Testis (tissue), 2 donors: ENCODE measurements at regions not wholly inside any gene's neighbourhood (a gene's known extent, or its start where the extent isn't known, plus 50 kb on each side); places are given as distances from the start of the nearest gene placed in this dataset.

Experiments
- CTCF ChIP-seq, 3 experiments: fragments of 450-650 bp in 2 of 3; fragments of 200-600 bp in 1 of 3; sonication (generic) in 1 of 3; IDR thresholded peaks; one replicate each; pipeline ENCODE4 v1.5.1; 2016 to 2019; ENCODE audit warnings: antibody characterized with exemption in 3 of 3, mild to moderate bottlenecking in 2 of 3, moderate library complexity in 1 of 3
- POLR2A ChIP-seq: fragments of 450-650 bp; IDR thresholded peaks from one replicate; pipeline ENCODE4 v1.6.1; 2017; ENCODE audit warnings: antibody characterized with exemption, mild to moderate bottlenecking, moderate library complexity

- TF ChIP-seq CTCF (IDR thresholded peaks at IDR 0.05) = no peak
- TF ChIP-seq POLR2A = no peak
Measured at GRCh38 chrX:124268099-124268498, 64.4 kb upstream of the TEX13D start.
